K562 (cell line): ENCODE measurements at regions not wholly inside any gene's neighbourhood (a gene's known extent, or its start where the extent isn't known, plus 50 kb on each side); places are given as distances from the start of the nearest gene placed in this dataset.

Experiments used
- ARNT ChIP-seq, 2 experiments: fragments of 450-650 bp; IDR thresholded peaks; 2 replicates each; pipeline ENCODE4 v1.6.1; 2016; ENCODE audit warnings: mild to moderate bottlenecking in 1 of 2
- CBX3 ChIP-seq, 2 experiments: IDR thresholded peaks; 1 replicate in 1 of 2; 2 replicates in 1 of 2; pipeline ENCODE4 v1.6.1; 2012; ENCODE audit warnings: inconsistent platforms in 2 of 2, low read length in 2 of 2, borderline replicate concordance in 1 of 2, control low read depth in 1 of 2
- DNMT1 ChIP-seq: fragments of 450-650 bp; IDR thresholded peaks from 2 replicates; pipeline ENCODE4 v1.6.1; 2016; ENCODE audit warnings: antibody characterized with exemption, mild to moderate bottlenecking
- FOSL1 ChIP-seq: fragments of 200-800 bp; sonication (Bioruptor generic); conservative IDR thresholded peaks from 2 replicates; pipeline ENCODE4 v1.6.1; 2016; ENCODE audit warnings: missing genetic modification characterization, missing compliant biosample characterization
- FOXA1 ChIP-seq: fragments of 450-650 bp; IDR thresholded peaks from 2 replicates; pipeline ENCODE4 v1.6.1; 2016; ENCODE audit warnings: mild to moderate bottlenecking, borderline replicate concordance
- FOXJ2 ChIP-seq: fragments of 200-800 bp; sonication (Bioruptor generic); IDR thresholded peaks from 2 replicates; pipeline ENCODE4 v1.6.1; 2016; ENCODE audit warnings: missing genetic modification characterization, missing compliant biosample characterization
- HDAC3 ChIP-seq: fragments of 450-650 bp; IDR thresholded peaks from 2 replicates; pipeline ENCODE4 v1.6.1; 2018; ENCODE audit warnings: borderline replicate concordance, mild to moderate bottlenecking, moderate library complexity; ENCODE audit not compliant: partially characterized antibody
- MAFF ChIP-seq: IDR thresholded peaks from 2 replicates; pipeline ENCODE4 v1.6.1; 2012; ENCODE audit warnings: low read length, improper control_type of control experiment
- MEF2A ChIP-seq: IDR thresholded peaks from 2 replicates; pipeline ENCODE4 v1.6.1; 2011; ENCODE audit warnings: low read depth, mild to moderate bottlenecking, low read length, moderate library complexity; ENCODE audit not compliant: control insufficient read depth
- NFIX ChIP-seq: fragments of 250-450 bp; sonication (Bioruptor Pico); IDR thresholded peaks from 2 replicates; pipeline ENCODE4 v1.4.0; 2020; ENCODE audit warnings: low read depth, mild to moderate bottlenecking, moderate library complexity
- NFYB ChIP-seq: IDR thresholded peaks from 2 replicates; pipeline ENCODE4 v1.6.1; 2011; ENCODE audit warnings: mild to moderate bottlenecking, moderate library complexity; ENCODE audit not compliant: insufficient read length; ENCODE audit errors: extremely low read depth
- PPARD ChIP-seq: fragments of 250-450 bp; sonication (Bioruptor Pico); IDR thresholded peaks from 2 replicates; pipeline ENCODE4 v1.8.0; 2022; ENCODE audit warnings: inconsistent platforms, mild to moderate bottlenecking, moderate library complexity
- PTRF ChIP-seq: fragments of 450-650 bp; IDR thresholded peaks from 2 replicates; pipeline ENCODE4 v1.6.1; 2016; ENCODE audit warnings: mild to moderate bottlenecking, missing genetic modification characterization, missing compliant biosample characterization
- PYGO2 ChIP-seq: fragments of 450-650 bp; IDR thresholded peaks from 2 replicates; pipeline ENCODE4 v1.6.1; 2016; ENCODE audit warnings: mild to moderate bottlenecking, missing genetic modification characterization, moderate library complexity, missing compliant biosample characterization
- SAP30 ChIP-seq: fragments of 200-600 bp; sonication (generic); IDR thresholded peaks from 2 replicates; pipeline ENCODE4 v1.6.1; 2012; ENCODE audit warnings: borderline replicate concordance, low read depth, mild to moderate bottlenecking, moderate library complexity, low read length, control low read depth, inconsistent platforms; ENCODE audit not compliant: insufficient read depth, poor library complexity, severe bottlenecking
- TCF7L2 ChIP-seq: fragments of 150-350 bp; IDR thresholded peaks from 2 replicates; pipeline ENCODE4 v1.6.1; 2016; ENCODE audit warnings: low read depth, mild to moderate bottlenecking, low read length, moderate library complexity
- YBX1 ChIP-seq: fragments of 450-650 bp; IDR thresholded peaks from 2 replicates; pipeline ENCODE4 v1.7.1; 2016; ENCODE audit warnings: mild to moderate bottlenecking
- ZNF3 ChIP-seq: fragments of 250-450 bp; sonication (Bioruptor Pico); IDR thresholded peaks from 2 replicates; pipeline ENCODE4 v1.5.0; 2021; ENCODE audit warnings: mild to moderate bottlenecking, moderate library complexity
- ZNF354B ChIP-seq: fragments of 250-450 bp; sonication (Bioruptor Pico); IDR thresholded peaks from 2 replicates; pipeline ENCODE4 v1.4.0; 2020
- ZNF431 ChIP-seq: sonication (generic); formaldehyde crosslinking; IDR thresholded peaks from 2 replicates; pipeline ENCODE4 v1.8.0; 2022; ENCODE audit warnings: mild to moderate bottlenecking, missing genetic modification reagents
- ZNF778 ChIP-seq: fragments of 450-650 bp; formaldehyde crosslinking; IDR thresholded peaks from 2 replicates; pipeline ENCODE4 v1.4.0; 2020; ENCODE audit warnings: mild to moderate bottlenecking, moderate library complexity
- TF ChIP-seq, protein P1 (sequence below): fragments of 250-450 bp; sonication (Bioruptor Pico); IDR thresholded peaks from 2 replicates; pipeline ENCODE4 v1.8.0; 2021; ENCODE audit warnings: borderline replicate concordance, mild to moderate bottlenecking, moderate library complexity; ENCODE audit not compliant: poor library complexity, severe bottlenecking
- TF ChIP-seq, protein P2 (sequence below): IDR thresholded peaks from 3 replicates; pipeline ENCODE4 v1.6.1; 2011; ENCODE audit warnings: borderline replicate concordance, mild to moderate bottlenecking, moderate library complexity; ENCODE audit not compliant: insufficient read length; ENCODE audit errors: extremely low read depth
- TF ChIP-seq, protein P3 (sequence below): sonication (generic); formaldehyde crosslinking; IDR thresholded peaks from 2 replicates; pipeline ENCODE4 v1.8.0; 2022; ENCODE audit warnings: mild to moderate bottlenecking, missing genetic modification reagents, borderline replicate concordance

DNA sequence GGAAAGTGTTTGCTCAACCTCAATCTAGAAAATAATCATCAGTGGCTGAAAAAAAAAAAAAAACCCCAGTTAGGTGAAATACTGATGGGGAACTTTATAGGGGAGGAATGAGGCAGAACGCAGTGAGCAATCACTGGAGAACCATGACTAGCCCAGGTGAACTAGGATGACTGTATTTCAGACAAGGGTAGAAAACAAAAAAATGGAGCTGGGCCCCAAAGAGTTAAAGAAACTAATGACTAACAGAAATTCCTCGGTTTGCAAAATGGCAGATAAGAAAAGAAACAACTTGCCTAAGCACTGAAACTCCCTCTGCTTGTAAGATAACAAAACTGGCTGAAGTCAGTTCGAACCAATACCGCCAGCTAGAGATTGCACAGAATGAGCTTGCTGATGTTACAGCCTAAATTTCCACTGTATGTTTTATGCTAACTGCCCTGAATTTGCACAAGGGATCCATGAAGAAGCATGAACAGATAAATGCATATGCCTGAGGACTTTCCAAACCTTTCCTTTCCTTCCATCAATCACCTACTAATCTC is 245.9 kb downstream of the METTL4 start (continued):
- no peak for TF ChIP-seq SAP30
- no peak for TF ChIP-seq ZNF778 (CRISPR knock-in tag)
- TF ChIP-seq, protein P1, sequence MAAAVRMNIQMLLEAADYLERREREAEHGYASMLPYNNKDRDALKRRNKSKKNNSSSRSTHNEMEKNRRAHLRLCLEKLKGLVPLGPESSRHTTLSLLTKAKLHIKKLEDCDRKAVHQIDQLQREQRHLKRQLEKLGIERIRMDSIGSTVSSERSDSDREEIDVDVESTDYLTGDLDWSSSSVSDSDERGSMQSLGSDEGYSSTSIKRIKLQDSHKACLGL: no peak
- peak in 1 of 2 experiments; percentile 95; a peak in 2 of 3 replicates for TF ChIP-seq CBX3 (IDR thresholded peaks at IDR 0.05; ENCODE audit: borderline replicate concordance in 1 of 2, low read length in 2 of 2)
- 0 out of 2 replicates have a peak, but pooled peaks have one; percentile 3 for TF ChIP-seq NFIX
- TF ChIP-seq, protein P2, sequence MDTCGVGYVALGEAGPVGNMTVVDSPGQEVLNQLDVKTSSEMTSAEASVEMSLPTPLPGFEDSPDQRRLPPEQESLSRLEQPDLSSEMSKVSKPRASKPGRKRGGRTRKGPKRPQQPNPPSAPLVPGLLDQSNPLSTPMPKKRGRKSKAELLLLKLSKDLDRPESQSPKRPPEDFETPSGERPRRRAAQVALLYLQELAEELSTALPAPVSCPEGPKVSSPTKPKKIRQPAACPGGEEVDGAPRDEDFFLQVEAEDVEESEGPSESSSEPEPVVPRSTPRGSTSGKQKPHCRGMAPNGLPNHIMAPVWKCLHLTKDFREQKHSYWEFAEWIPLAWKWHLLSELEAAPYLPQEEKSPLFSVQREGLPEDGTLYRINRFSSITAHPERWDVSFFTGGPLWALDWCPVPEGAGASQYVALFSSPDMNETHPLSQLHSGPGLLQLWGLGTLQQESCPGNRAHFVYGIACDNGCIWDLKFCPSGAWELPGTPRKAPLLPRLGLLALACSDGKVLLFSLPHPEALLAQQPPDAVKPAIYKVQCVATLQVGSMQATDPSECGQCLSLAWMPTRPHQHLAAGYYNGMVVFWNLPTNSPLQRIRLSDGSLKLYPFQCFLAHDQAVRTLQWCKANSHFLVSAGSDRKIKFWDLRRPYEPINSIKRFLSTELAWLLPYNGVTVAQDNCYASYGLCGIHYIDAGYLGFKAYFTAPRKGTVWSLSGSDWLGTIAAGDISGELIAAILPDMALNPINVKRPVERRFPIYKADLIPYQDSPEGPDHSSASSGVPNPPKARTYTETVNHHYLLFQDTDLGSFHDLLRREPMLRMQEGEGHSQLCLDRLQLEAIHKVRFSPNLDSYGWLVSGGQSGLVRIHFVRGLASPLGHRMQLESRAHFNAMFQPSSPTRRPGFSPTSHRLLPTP: no peak
- peak; percentile 99 for TF ChIP-seq FOSL1
- TF ChIP-seq PYGO2 (tag): no peak
- TF ChIP-seq ARNT (IDR thresholded peaks at IDR 0.05): peak; percentile 86 to 95
- TF ChIP-seq MEF2A: no peak
- TF ChIP-seq PTRF (tag): no peak
- TF ChIP-seq ZNF354B (CRISPR knock-in tag): no peak
- TF ChIP-seq NFYB: no peak
- TF ChIP-seq YBX1: no peak
- no peak for TF ChIP-seq TCF7L2
- TF ChIP-seq ZNF431 (CRISPR knock-in tag): no peak
- no peak for TF ChIP-seq DNMT1
- TF ChIP-seq ZNF3 (CRISPR knock-in tag): no peak
- TF ChIP-seq FOXJ2 (tag): no peak
- peak; percentile 37; the same call in 1 of the 2 replicates for TF ChIP-seq MAFF
- TF ChIP-seq FOXA1: no peak
- no peak for TF ChIP-seq PPARD
- TF ChIP-seq, protein P3, sequence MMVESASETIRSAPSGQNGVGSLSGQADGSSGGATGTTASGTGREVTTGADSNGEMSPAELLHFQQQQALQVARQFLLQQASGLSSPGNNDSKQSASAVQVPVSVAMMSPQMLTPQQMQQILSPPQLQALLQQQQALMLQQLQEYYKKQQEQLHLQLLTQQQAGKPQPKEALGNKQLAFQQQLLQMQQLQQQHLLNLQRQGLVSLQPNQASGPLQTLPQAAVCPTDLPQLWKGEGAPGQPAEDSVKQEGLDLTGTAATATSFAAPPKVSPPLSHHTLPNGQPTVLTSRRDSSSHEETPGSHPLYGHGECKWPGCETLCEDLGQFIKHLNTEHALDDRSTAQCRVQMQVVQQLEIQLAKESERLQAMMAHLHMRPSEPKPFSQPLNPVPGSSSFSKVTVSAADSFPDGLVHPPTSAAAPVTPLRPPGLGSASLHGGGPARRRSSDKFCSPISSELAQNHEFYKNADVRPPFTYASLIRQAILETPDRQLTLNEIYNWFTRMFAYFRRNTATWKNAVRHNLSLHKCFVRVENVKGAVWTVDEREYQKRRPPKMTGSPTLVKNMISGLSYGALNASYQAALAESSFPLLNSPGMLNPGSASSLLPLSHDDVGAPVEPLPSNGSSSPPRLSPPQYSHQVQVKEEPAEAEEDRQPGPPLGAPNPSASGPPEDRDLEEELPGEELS: no peak
- peak; percentile 53 for TF ChIP-seq HDAC3
